Activated CD4-positive, CD25-positive, alpha-beta regulatory T cell (primary cell): ENCODE measurements at regions not wholly inside any gene's neighbourhood (a gene's known extent, or its start where the extent isn't known, plus 50 kb on each side); places are given as distances from the start of the nearest gene placed in this dataset.

Experiments used
- DNase-seq, 4 experiments: peaks; one replicate each; lab custom pipeline; 2025; lab: John Stamatoyannopoulos, UW

DNA sequence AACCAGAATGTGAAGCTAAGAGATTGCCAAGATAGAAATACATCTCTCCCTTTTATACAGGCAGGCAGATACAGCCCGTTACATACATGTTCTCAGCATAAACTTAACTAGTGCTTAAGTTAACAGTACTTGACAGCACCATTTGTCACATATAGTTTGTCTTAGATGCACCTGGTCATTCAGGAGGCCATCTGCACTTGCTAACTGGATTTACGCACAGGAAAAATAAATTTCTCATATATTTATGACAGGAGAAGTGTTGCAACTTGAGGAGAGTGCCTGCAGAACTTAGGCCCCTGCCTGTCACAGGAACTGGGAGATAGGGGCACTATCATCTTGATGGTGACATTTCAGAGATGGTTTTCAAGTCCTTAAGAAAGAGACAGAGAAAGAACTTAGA lies 1462.1 kb upstream of the CDH9 start:
- no peak for DNase-seq

DNA sequence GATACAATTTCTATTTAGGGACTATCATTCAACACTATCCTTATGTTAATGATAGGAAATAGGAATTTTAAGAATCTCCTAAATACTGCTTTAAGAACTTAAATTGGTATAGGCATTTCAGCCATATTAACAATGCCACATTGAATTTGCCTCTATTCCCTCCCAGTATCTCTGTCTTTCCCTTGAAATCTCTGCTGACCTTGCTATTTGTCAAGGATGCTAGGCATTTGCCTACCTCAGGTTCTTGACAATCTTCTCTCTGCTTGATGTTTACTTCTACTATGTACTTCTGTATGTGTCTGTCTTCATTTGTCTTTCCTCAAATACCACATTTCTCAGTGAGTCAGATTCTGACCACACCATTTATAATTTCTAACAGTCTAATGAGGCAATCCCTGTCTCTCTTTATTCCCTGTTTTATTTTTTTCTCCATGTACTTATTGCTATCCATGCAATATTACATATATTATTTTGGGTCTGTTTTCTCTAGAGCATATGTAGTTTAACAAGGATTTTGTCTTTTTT lies 1461.4 kb upstream of the CDH9 start:
- no peak for DNase-seq

DNA sequence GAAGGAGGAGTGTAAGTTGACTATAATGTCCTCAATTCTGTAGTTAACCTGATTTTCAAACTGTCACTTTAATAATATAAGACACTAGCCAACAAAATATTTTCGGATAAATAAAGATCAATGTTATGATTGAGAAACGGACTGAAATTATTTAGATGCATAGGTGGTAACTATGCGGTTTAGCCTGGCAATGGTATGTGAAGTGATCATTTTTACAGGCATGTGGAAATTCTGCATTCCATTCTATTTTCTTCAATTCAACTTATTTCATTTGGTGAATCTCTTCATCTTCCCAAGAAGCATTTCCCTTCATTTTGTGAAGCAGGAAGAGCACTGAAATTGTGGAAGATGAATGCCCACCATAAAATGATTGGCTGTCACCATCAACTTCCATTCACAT lies 1457.5 kb upstream of the CDH9 start:
- DNase-seq = no peak

DNA sequence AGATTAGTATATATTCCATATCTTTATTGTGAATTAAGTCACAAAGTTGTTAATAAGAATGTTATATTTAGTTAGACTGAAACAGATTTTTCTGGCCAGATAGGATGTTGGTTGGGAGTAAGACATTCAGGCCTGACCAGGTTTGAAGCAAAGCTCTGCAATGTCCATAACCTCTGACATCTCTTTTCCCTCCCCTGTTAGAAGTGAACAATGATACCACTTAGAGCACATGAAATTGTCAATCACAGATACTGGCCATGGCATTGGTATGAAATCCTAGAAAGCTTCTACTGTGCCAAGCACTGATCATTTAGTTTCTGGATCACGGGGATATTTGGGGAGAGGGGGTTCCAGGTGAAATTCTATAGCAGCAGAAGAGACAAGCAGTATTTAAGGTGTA lies 1455.1 kb upstream of the CDH9 start:
- no peak for DNase-seq

DNA sequence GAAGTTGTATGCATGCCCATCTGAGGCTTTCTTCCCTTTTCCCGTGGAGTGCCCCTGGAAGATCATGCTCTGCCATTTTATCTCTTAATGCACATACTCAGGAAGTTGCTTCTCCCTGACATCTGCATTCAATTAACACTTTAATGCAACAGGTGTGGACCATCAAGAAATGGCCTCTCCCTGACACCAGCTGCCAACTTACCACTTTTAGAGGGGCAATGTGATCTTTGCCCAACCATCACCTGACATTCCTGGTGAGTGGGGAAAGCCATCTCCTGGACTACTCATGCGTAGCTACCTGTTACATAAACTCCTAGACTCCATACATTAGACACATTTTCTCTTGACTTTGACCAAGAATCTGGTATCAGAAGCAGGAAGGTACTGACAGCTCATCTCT lies 1450.4 kb upstream of the CDH9 start:
- DNase-seq = no peak

DNA sequence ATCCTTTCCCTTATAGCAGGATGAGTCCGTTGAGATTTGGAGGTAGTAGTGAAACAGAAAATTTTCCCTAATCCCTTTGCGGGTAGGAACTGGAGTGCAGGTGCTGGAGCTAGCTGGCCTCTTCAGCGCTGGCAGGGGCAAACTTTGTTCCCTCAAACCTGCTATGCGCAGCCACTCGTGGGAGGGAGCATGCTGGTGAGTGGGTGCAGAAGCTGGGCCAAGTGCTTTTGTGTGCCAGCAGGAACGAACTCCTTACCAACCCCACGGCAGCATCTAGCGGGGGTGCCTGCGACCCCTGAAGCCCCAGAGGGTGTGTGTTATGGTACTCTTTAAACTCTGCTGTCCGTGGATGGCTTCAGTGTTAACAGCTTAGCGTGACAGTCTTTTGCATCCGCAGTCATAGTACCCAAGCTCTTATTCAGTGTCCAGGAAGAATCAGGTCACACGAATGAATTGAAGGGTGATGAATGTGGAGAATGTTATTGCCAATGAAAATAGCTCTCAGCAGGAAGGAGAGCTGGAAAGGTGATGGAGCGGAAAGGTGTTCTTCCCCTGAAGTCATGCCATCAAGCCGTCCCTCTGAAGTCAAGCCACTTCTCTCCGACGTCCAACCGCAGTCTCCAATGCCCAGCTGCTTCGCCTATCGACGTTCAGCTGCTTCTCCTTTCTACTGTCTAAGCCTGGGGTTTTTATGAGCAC lies 1445.1 kb upstream of the CDH9 start:
- no peak for DNase-seq

DNA sequence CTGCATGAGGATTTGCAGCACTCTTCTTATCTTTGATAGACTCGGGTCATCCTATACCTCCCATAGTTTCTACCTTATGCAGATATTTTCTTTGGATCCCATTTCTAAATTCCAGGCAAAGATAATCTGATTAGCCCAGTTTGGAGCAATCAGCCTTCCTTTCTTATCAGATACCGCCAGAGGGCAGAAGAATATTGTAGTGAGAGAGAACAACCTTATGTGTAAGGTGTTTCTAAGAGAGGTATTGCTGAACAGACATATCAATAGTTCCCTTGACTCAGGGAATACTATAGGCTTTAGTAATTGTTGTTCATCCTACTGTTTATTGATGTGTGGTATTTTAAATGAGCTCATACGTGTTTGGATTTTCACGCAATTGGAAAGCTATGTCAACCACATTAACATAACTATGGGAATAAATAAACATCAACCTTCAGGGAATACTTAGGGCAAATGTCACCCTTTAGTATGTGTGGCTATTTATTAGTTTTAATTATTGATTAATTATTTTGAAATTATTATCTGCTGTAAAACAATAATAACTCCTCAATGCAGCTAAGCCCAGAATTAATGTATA lies 1435.2 kb upstream of the CDH9 start:
- no peak for DNase-seq

DNA sequence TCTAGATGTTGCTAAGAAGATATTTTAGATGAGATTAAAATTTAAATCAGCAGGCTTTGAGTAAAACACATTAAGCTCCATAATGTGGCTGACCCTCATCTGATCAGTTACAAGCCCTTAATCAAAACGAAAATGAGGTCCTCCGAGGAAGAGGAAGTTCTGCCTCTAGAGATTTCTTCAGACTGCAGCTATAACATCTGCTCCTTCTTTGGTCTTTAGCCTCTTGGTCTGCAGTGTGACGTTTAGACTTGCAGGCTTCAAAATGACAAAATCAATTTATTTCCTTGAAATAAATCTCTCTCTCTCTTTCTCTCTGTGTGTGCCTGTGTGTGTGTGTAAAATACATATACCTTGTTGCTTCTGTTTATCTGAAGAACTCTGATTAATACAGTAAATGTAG lies 1429.8 kb upstream of the CDH9 start:
- DNase-seq = no peak

DNA sequence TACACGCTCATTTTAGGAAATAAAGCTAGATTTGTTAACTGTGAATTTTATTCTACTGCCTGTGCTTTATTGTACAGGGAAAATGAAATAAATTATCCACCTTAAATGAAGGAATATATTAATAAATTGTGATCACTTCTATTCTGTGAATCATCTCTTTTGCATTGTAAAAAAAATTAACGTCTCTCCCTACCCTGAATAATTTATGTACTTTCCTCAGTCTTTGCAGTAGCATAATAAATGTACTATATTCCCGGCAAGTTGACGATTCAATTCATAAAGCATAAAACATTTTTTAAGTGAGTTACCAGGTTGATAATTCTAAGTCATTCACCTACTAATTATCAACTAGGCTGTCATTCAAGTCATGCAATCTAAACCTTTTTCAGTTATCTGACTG lies 1425.3 kb upstream of the CDH9 start:
- no peak for DNase-seq

DNA sequence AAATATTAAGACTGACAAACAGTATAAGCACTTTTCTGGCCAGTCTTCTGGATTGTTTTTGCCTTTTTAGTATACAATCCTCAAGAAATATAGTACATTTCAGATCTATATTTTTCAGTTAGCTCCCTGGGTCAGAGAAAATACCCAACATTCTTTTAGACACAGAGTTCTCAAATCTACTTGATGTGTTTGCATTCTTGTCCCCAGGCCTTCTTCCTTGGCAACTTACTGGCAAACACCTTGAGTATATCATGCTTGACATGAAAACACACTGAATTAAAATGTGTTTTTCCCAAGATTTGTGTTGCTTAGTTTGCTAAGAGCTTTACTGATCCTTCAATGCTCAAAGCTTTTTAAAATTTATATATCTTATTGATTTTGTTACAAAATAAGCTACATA lies 1413.1 kb upstream of the CDH9 start:
- no peak for DNase-seq

DNA sequence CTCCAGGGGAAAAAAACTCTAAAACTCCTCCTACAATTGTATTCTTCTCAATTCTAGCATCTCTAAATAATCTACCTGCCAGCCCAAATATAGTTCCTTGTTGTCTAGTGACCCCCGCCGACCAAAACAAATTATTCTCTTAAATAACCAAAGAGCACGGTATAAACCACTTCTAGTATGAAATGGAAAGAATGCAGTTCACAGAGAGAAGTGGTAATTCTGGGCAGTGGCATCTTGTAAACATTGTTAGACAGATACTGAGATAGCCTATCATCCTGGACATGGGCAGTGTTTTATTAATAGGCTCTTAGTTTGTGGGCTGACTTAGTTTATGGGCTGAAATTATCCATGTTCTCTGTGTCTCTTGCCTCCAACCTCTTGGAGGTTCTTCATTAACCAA lies 1412.6 kb upstream of the CDH9 start:
- DNase-seq = no peak

DNA sequence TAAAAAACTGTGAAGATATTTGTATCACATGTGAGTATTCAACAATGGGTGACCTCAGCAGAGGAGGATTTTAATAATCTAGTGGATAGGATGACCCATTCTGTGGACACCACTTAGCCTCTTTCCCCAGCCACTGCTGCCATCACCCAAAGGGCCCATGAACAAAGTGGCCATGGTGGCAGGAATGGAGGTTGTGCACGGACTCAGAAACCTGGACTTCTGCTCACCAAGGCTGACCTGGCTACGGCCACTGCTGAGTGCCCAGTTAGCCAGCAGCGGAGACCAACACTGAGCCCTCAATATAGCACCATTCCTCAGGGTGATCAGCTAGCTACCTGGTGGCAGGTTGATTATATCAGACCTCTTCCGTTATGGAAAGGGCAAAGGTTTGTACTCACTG lies 1410.4 kb upstream of the CDH9 start:
- no peak for DNase-seq

DNA sequence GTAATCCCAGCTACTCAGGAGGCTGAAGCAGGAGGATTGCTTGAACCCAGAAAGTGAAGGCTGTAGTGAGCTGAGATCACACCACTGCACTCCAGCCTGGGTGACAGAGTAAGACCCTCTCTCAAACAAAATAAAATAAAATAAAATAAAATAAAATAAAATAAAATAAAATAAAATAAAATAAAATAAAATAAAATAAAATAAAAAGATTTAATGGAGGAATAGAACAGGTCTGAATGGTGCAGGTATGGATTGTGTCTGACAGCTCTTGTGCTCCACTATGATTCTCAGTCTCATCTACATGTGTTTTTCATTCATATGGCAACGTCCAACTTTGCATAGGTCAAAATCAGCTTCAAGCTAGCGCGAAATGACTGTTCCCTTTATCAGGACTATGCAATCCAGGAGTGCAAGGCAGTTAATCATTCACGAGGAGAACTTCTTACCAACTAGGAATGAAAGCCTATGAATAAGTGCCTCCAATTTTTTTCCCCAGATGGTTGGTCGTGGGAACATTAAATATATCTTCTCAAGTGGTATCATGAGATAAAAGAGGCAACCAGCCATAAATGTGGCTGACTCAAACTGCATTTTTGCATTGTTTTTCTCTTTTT lies 1392.3 kb upstream of the CDH9 start:
- no peak for DNase-seq

DNA sequence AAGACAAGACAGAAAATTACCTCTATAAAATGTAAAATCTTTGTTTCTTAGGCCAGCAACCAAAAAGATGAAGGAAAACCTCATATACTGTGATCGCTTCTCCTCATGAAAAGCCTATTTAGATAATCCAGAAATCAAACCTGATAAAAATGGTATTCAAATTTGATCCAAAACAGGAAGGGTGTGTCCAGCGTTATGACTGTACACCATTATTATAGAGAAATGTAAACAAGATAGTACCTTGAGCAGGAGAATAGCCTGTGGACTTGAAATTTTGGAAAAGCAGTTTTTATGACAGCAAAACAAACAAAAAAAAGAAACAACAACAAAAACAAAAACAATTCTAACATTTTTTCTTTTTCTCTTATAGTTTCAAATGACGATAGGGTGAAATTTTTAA lies 1382.8 kb upstream of the CDH9 start:
- no peak for DNase-seq

DNA sequence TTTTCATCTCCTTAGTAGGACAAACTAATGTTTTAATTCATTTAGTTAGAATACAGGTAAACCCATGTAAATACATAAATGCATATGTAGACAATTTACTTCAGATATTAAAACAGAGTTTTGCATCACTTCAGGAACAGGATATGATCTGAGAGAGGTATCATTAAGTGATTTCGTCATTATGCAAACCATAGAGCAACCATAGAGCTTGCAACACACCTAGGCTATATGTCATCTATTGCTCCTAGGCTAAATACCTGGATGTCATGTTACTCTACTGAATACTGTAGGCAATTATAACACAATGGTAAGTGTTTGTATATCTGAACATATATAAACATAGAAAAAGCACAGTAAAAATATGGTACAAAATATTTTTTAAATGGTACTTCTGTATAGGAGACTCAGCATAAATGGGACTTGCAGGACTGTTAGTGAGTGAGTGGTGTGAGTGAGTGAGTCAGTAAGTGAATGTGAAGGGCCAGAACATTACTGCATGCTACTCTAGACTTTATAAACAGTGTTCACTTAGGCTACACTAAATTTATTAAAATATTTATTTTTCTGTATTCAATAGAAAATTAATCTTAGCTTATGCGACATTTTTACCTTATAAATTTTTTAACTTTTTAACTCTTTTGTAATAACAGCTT lies 1377.5 kb upstream of the CDH9 start:
- DNase-seq = no peak

DNA sequence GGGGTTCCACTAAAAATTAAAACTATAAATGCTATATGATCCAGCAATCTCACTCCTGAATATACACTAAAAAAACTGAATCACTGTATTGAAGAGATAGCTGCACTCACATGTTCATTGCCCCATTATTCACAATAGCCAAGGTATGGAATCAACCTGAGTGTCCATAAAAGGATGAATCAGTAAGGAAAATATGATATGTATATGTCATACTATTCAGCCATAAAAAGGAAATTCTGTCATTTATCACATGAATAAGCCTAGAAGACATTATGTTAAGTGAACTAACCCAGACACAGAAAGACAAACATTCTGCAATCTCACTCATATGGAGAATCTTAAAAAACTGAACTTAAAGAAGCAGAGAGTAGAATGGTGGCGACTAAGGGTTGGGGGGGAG lies 1376.2 kb upstream of the CDH9 start:
- no peak for DNase-seq

DNA sequence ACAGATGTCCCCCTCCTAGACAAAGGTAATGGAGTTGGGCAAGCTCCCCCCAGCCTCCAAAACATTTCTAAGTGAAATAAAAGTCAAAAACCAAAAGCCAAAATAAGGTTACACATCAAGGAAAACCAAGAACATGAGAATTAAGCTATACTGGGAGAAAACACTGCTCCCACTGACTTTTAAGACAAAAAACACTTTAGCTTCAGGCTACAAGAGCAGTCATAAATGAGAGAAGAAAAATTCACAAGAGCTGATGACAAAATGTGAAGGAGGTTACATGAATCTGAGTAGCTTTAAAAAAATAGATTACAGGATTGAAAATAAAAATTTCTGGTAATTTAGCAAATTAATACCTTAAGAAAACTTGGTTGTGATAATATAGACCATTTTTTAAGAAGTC lies 1370.3 kb upstream of the CDH9 start:
- no peak for DNase-seq

DNA sequence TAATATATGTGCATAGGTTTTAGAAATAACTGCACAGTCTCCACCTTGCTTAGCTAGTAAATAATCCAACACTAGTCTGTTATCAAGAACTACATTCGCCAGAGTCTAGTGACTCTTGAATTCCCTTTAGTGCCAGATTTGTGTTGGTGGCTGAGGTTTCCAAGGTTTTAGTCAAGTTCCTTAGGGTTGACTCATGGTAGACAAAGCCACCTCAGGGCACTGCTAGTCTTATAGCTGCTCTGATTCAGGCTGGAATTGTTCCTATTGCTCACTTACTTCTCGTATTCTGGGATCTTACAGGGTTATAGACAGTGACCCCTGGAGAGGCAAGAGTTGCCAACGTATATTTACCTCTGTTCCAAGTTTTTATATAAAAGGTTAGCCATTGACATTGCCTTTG lies 1369.8 kb upstream of the CDH9 start:
- DNase-seq = no peak

DNA sequence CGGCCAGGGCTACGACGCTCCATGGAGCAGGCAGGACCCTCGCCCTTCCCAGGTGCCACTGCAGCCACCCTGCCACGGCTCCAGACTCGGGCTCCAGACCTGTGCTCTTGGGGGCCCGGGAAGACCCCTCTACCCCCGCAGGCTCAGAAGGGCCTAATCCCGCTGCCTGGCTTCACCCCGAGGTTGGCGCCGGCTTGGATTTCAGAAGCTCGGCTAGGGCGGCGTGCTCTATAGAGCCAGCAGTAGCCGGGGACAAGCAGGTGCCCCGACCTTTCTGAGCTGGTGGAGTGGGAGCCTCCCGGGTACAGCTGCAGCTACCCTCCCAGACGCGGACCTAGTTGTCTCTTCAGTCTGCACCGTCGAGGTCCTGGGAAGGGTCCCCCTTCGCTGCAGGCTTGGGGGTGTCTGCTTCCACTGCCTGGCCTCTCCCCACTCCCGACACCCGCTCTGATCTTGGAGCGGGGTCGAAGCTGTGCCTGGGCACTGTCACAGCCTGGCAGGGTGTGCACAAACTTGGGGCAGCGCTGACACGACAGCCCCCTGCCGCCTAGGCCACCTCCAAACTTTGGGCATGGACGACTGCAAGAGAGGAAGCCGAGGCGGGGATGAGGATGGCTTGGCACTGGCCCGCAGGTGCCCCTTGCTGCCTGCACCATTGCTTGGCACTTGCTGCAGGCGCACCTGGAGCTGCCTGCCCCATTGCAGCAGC lies 1366.1 kb upstream of the CDH9 start:
- peak in 1 of 4 experiments; percentile 0 for DNase-seq

DNA sequence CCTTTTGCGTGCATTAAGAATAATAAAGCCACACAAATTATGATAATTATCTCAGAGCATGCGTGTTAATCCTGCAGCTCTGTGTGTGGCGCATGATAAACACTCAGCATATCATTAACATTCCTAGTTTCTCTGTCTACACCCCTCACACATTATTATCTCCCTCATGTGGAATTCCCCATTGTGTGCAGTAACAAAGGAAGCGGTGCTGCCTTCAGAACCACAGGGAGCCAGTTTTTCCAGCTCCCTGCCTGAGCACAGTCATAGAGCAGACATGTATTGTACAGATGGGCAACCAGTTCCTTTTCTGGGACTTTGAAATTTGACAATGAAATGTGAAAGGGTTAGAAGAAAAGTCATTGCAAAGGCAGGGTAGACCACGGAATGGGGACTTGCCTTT lies 1365.5 kb upstream of the CDH9 start:
- no peak for DNase-seq

DNA sequence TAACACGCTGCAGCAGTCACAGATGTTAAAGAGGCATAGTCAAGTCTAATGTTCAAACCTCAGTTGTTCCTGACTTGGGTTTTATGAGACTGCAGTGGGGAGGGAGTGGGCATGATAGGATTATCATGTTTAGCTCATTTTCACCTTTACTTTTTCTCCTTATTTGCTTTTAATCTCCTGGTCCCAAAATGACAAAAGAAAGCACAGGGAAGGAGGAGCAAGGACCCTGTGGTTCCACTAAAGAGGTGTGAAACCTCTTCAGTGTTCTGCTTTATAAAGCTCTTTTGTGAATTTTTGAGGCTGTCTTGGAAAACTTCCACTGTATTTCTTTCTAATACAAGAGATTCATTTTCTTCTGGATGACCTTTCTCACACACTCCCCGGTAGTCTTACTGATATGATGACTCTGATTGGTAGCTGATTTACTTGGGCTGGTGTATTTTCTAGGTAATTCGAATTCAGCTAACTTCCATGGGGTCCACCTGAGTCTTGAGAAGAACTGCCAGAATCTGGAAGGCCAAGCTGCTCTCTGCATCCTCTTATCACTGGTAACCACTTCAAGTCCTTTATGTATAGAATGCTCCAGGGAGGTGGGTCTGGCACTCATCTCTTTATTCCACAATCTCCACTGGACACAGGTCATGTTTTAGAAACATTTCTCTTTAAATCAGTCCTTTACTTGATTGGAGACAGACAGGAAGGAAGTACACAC lies 1364.4 kb upstream of the CDH9 start:
- DNase-seq = no peak

DNA sequence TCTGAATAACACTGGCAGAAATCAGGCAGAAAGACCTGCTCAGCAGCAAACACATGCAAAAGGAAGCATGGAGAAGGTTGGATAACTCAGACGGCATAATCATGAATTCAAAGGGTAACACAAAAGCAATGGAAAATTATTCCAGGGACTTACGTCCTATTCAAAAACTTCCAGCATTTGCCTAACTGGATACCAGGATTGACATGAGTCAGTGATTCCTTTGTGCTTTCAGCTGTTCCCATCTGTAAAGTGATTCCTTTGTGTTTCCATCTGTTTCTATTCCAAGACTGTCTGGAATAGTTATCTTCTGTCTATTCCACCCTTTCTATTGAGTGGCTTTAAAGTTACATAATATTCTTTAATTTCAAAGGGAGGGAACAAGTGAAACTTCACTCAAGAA lies 1361.7 kb upstream of the CDH9 start:
- no peak for DNase-seq
